Stimulated activated naive CD8-positive, alpha-beta T cell treated with anti-CD3 and anti-CD28 coated beads, Interleukin-15, amount 100 ng/mL, for 72 hours (primary cell): ENCODE measurements at regions not wholly inside any gene's neighbourhood (a gene's known extent, or its start where the extent isn't known, plus 50 kb on each side); places are given as distances from the start of the nearest gene placed in this dataset.
"Not testable (repeated sequence)": the region's sequence is repeated elsewhere in the genome, so short reads cannot be mapped to it uniquely, and the experiment has no call there.

Experiments used
- ATAC-seq: fragments of 150-1000 bp; cut with Tn5 transposase; 2 replicates; pipeline ENCODE4 v1.10.0; 2021; ENCODE audit warnings: mild to moderate bottlenecking, moderate library complexity
- DNase-seq, 2 donors: peaks; one replicate each; pipeline ENCODE4 v3.0.0; 2021 to 2022
- H3K27ac Mint-ChIP-seq, 2 donors: one replicate each; pipeline ENCODE4 v1.8.0; 2022; ENCODE audit warnings: mild to moderate bottlenecking in 2 of 2, mixed read lengths in 2 of 2, moderate library complexity in 2 of 2
- H3K27me3 Mint-ChIP-seq: one replicate; pipeline ENCODE4 v1.8.0; 2022; ENCODE audit warnings: mixed read lengths
- H3K4me1 Mint-ChIP-seq: one replicate; pipeline ENCODE4 v1.8.0; 2022; ENCODE audit warnings: mild to moderate bottlenecking, mixed read lengths
- H3K4me3 Mint-ChIP-seq, 2 donors: one replicate each; pipeline ENCODE4 v1.8.0; 2022; ENCODE audit warnings: mild to moderate bottlenecking in 2 of 2, mixed read lengths in 2 of 2, moderate library complexity in 1 of 2
- H3K9me3 Mint-ChIP-seq, 2 donors: one replicate each; pipeline ENCODE4 v1.8.0; 2022; ENCODE audit warnings: mixed read lengths in 2 of 2

DNA sequence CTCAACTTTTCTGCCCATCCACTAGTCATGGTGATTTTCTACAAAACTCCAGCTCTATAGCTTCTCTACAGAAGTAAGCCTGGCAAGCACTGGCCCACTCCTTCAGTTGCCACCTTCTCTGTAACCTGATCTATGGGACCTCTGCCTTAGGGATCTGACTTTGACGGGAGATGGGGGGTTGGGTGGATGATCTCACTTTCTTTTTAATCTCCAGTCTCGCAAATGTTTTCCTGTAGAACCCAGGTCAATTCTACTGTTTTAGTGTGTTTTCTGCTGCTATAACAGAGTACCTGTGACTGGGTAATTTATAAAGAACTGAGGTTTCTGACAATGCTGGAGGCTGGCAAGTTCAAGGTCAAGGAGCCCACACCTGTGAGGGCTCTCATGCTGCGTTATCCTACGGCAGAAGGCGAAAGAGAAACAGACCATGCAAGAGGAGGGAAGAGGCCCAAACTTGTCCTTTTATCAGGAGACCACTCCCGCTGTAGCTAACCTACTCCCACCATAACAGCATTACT lies 189.9 kb upstream of the THRB start:
- Mint-ChIP-seq H3K4me3 (no peak overlapping the region), H3K27me3 (peaks cover 38% of the 10 kb centered on the region), H3K27ac (no peak overlapping the region), H3K9me3 (peaks cover 0 to 6% of the 10 kb centered on the region in 2 donors), H3K4me1 (peaks cover 14% of the 10 kb centered on the region)
- DNase-seq (no peak), ATAC-seq (no peak)

GRCh38 chr3:24686808-24687207 lies 192.2 kb upstream of the THRB start:
- Mint-ChIP-seq H3K4me1 (peaks cover 12% of the 10 kb centered on the region), H3K27me3 (peaks cover 17% of the 10 kb centered on the region), H3K9me3 (peaks cover 0 to 6% of the 10 kb centered on the region in 2 donors), H3K4me3 (no peak overlapping the region), H3K27ac (no peak overlapping the region)
- DNase-seq (peak in 1 of 2 donors; percentile 23), ATAC-seq (peak; percentile 92)

- peaks cover 17% of the 10 kb centered on the region for H3K27me3 Mint-ChIP-seq
- H3K27ac Mint-ChIP-seq = no peak overlapping the region
- peaks cover 12% of the 10 kb centered on the region for H3K4me1 Mint-ChIP-seq
- H3K9me3 Mint-ChIP-seq = peaks cover 0 to 6% of the 10 kb centered on the region in 2 donors
- ATAC-seq = no peak
- DNase-seq = no peak
- H3K4me3 Mint-ChIP-seq = no peak overlapping the region
Measured at GRCh38 chr3:24687671-24688070, 193.0 kb upstream of the THRB start.

DNA sequence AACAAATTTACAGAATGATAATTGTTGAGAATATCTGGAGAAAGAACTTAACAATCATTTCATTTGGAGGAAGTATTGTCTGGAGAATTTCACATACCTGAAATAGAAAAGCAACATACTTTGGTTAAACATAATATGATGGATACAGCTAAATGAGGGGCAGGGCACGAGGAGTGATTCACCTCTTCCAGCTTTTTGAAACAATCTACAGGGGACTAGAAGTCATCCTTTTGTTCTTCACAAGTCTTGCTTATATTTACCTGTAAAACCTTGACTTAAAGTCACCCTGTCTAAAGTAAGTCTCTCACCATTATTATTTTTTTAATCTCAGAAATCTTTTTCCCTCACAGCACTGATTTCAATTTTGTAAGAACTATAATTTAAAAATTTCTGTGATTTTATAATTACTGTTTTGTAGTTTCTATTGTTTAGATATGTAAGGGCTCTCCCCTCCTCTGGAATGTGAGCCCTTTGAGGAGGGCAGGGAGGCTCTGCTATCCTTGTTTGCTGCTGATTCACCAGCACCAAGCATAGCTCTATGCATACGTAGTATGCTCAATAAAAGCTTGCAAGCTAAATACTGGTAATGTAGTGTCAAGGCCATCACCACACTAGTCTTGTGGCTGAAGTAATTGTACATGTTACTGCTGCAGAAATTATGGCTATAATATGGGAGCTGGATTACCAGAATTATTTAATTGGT lies 193.9 kb upstream of the THRB start:
- Mint-ChIP-seq H3K4me3 (no peak overlapping the region), H3K9me3 (peaks cover 0 to 6% of the 10 kb centered on the region in 2 donors), H3K4me1 (peaks cover 12% of the 10 kb centered on the region), H3K27ac (no peak overlapping the region), H3K27me3 (peaks cover 17% of the 10 kb centered on the region)
- DNase-seq = no peak
- ATAC-seq = no peak

- Mint-ChIP-seq H3K27me3 (peaks cover 17% of the 10 kb centered on the region), H3K27ac (no peak overlapping the region), H3K4me3 (no peak overlapping the region), H3K9me3 (peaks cover 5 to 6% of the 10 kb centered on the region in 2 donors), H3K4me1 (peaks cover 12% of the 10 kb centered on the region)
- no peak for ATAC-seq
- no peak for DNase-seq
Measured at GRCh38 chr3:24689353-24689752, 194.7 kb upstream of the THRB start.

GRCh38 chr3:24690777-24691176 lies 196.1 kb upstream of the THRB start:
- H3K9me3 Mint-ChIP-seq = peaks cover 6 to 8% of the 10 kb centered on the region in 2 donors

GRCh38 chr3:24699078-24699477 lies 204.4 kb upstream of the THRB start:
- not testable (repeated sequence) for DNase-seq, H3K27me3 Mint-ChIP-seq, ATAC-seq, H3K4me1 Mint-ChIP-seq, H3K4me3 Mint-ChIP-seq
- H3K27ac Mint-ChIP-seq = peak overlapping the region in 1 of 2 donors; percentile 43
- H3K9me3 Mint-ChIP-seq = peaks cover 7 to 11% of the 10 kb centered on the region in 2 donors

More at GRCh38 chr3:24690777-24691176, 196.1 kb upstream of the THRB start:
- Mint-ChIP-seq H3K4me1 (peaks cover 12% of the 10 kb centered on the region), H3K27me3 (peaks cover 10% of the 10 kb centered on the region), H3K27ac (no peak overlapping the region), H3K4me3 (no peak overlapping the region)
- no peak for DNase-seq
- ATAC-seq = no peak

- ATAC-seq (no peak), DNase-seq (no peak)
- no peak overlapping the region for H3K4me3 Mint-ChIP-seq
- no peaks in the 10 kb centered on the region for H3K4me1 Mint-ChIP-seq
- H3K27ac Mint-ChIP-seq = no peak overlapping the region
- H3K27me3 Mint-ChIP-seq = no peaks in the 10 kb centered on the region
- peaks cover 0 to 6% of the 10 kb centered on the region in 2 donors for H3K9me3 Mint-ChIP-seq
Measured at GRCh38 chr3:24704496-24704895, 209.8 kb upstream of the THRB start.

- no peak overlapping the region for H3K27ac Mint-ChIP-seq
- H3K9me3 Mint-ChIP-seq = no peaks in the 10 kb centered on the region
- ATAC-seq (no peak), DNase-seq (no peak)
- no peaks in the 10 kb centered on the region for H3K4me1 Mint-ChIP-seq
- no peaks in the 10 kb centered on the region for H3K27me3 Mint-ChIP-seq
- no peak overlapping the region for H3K4me3 Mint-ChIP-seq
Measured at GRCh38 chr3:24707936-24708335, 213.3 kb upstream of the THRB start.

DNA sequence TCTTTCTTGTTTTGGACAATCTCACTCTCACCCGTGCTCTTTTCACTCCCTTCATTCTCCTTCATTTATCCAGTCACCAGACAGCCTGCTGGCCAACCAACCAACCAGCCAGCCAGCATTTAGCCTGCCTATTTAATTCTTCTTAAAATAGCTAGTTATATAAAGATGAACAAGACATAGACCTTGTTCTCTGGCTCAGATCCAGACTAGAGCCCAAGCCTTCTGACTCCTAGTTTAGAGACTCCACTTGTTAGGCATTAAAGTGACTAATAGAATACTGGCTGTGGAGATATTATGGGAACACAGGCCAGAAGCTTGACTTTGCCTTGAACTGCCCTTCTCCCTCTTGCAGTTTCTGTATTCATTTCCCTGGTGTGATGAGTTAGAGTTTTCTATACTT lies 215.3 kb upstream of the THRB start:
- Mint-ChIP-seq H3K4me3 (no peak overlapping the region), H3K27ac (no peak overlapping the region), H3K4me1 (no peaks in the 10 kb centered on the region), H3K9me3 (no peaks in the 10 kb centered on the region), H3K27me3 (no peaks in the 10 kb centered on the region)
- ATAC-seq (no peak), DNase-seq (no peak)

GRCh38 chr3:24713516-24713915 lies 218.9 kb upstream of the THRB start:
- no peaks in the 10 kb centered on the region for H3K9me3 Mint-ChIP-seq
- no peak overlapping the region for H3K27ac Mint-ChIP-seq
- no peak overlapping the region for H3K4me3 Mint-ChIP-seq
- ATAC-seq (no peak), DNase-seq (no peak)
- H3K4me1 Mint-ChIP-seq = no peaks in the 10 kb centered on the region
- H3K27me3 Mint-ChIP-seq = no peaks in the 10 kb centered on the region

DNA sequence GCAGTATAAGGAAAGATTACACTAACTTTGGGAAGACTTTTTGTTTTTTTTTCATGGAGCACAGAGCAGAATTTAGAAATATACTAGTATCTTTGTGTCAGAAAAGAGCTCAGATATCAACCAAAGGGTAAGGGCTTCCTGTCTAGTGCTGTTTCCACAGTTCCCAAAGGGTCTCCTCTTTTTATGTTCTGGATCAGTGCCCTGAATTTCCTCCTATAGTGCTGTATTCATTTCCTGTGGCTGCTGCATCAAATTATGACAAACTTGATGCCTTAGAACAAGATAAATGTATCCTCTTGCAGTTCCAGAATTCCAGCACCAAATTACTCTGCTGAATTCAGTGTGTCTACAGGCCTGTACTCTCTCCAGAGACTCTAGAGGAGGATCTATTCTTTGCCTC lies 219.8 kb upstream of the THRB start:
- Mint-ChIP-seq H3K9me3 (no peaks in the 10 kb centered on the region), H3K27ac (no peak overlapping the region), H3K4me1 (no peaks in the 10 kb centered on the region), H3K4me3 (no peak overlapping the region), H3K27me3 (no peaks in the 10 kb centered on the region)
- no peak for DNase-seq
- ATAC-seq = no peak

DNA sequence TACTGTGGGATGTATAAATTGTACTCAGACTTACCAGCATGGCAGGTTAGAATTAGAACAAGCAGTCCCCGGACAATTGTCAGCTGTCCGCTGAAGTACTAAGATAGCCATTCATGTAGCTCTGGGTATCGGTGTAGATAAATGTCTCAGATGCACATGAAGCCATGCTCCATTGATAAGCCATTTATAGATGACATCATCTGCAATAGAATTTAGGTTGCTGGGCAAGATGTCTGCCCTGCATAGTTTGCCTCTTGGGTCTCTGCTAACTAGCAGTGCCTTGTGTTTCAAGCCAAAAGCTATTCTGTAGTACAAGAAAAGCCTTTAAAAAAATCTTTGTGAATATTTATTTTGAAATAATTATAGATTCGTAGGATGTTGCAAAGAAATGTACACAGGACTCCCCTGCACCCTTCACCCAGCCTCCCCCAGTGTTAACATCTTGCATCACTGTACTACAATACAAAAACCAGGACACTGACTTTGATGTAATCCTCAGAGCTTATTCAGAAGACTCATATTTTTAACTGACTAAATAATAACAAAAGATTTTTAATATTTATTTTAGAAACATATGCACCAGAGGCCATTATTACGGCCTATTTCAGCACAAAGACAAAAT lies 220.6 kb upstream of the THRB start:
- Mint-ChIP-seq H3K27ac (no peak overlapping the region), H3K27me3 (no peaks in the 10 kb centered on the region), H3K4me3 (no peak overlapping the region), H3K9me3 (no peaks in the 10 kb centered on the region), H3K4me1 (no peaks in the 10 kb centered on the region)
- ATAC-seq = no peak
- no peak for DNase-seq

- no peaks in the 10 kb centered on the region for H3K4me1 Mint-ChIP-seq
- H3K27me3 Mint-ChIP-seq = no peaks in the 10 kb centered on the region
- no peaks in the 10 kb centered on the region for H3K9me3 Mint-ChIP-seq
- H3K27ac Mint-ChIP-seq = no peak overlapping the region
- H3K4me3 Mint-ChIP-seq = no peak overlapping the region
- no peak for DNase-seq
- no peak for ATAC-seq
Measured at GRCh38 chr3:24722087-24722486, 227.4 kb upstream of the THRB start.

- ATAC-seq (no peak), DNase-seq (no peak)
- Mint-ChIP-seq H3K27me3 (no peaks in the 10 kb centered on the region), H3K4me1 (no peaks in the 10 kb centered on the region), H3K27ac (no peak overlapping the region), H3K9me3 (peaks cover 0 to 7% of the 10 kb centered on the region in 2 donors), H3K4me3 (no peak overlapping the region)
Measured at GRCh38 chr3:24725514-24726255, 231.0 kb upstream of the THRB start.

- Mint-ChIP-seq H3K9me3 (peaks cover 0 to 7% of the 10 kb centered on the region in 2 donors), H3K27ac (no peak overlapping the region), H3K4me3 (no peak overlapping the region), H3K4me1 (no peaks in the 10 kb centered on the region), H3K27me3 (no peaks in the 10 kb centered on the region)
- no peak for ATAC-seq
- DNase-seq = no peak
Measured at GRCh38 chr3:24726423-24726822, 231.8 kb upstream of the THRB start.
